Common myeloid progenitor, CD34-positive (primary cell): ENCODE measurements at regions not wholly inside any gene's neighbourhood (a gene's known extent, or its start where the extent isn't known, plus 50 kb on each side); places are given as distances from the start of the nearest gene placed in this dataset.
"Not testable (repeated sequence)": the region's sequence is repeated elsewhere in the genome, so short reads cannot be mapped to it uniquely, and the experiment has no call there.

Experiments
- CTCF ChIA-PET: fragments of 350-600 bp; sonication (Branson Sonifier 250); formaldehyde crosslinking; loops from one replicate; lab custom pipeline; 2021; ENCODE audit warnings: antibody characterized with exemption; lab: Charles Lee
- POLR2A ChIA-PET: fragments of 350-600 bp; sonication (Branson Sonifier 250); formaldehyde crosslinking; loops from one replicate; lab custom pipeline; 2021; ENCODE audit warnings: antibody characterized with exemption; lab: Charles Lee
- DNase-seq, 3 donors: peaks; one replicate each; pipeline versions ENCODE4 v3.0.0 to v3.0.0-alpha.2; 2013
- H3K27ac ChIP-seq, 2 experiments: 1 replicate in 1 of 2; 2 replicates in 1 of 2; pipeline ENCODE4 v1.7.0; 2013; ENCODE audit warnings: inconsistent platforms in 2 of 2, low read length in 2 of 2, mild to moderate bottlenecking in 2 of 2, low read depth in 1 of 2, moderate library complexity in 1 of 2; ENCODE audit not compliant: severe bottlenecking in 2 of 2, insufficient read depth in 1 of 2, poor library complexity in 1 of 2
- H3K27me3 ChIP-seq, 5 experiments: replicated peaks in 2 of 5; 1 replicate in 3 of 5; 2 replicates in 2 of 5; pipeline versions ENCODE4 v1.6.1 to v1.7.0; 2013; ENCODE audit warnings: low read length in 4 of 5, mild to moderate bottlenecking in 2 of 5, moderate library complexity in 2 of 5, inconsistent platforms in 1 of 5; ENCODE audit not compliant: insufficient read depth in 5 of 5, control insufficient read depth in 4 of 5
- H3K36me3 ChIP-seq, 4 experiments: 1 replicate in 2 of 4; 2 replicates in 2 of 4; pipeline versions ENCODE4 v1.6.1 to v1.7.0; 2013; ENCODE audit warnings: low read length in 3 of 4, control low read depth in 1 of 4, mild to moderate bottlenecking in 1 of 4; ENCODE audit not compliant: control insufficient read depth in 4 of 4, insufficient read depth in 4 of 4
- H3K4me1 ChIP-seq, 4 experiments: 1 replicate in 3 of 4; 2 replicates in 1 of 4; pipeline versions ENCODE4 v1.6.1 to v1.7.1; 2013; ENCODE audit warnings: low read length in 3 of 4, mild to moderate bottlenecking in 3 of 4, control low read depth in 1 of 4, inconsistent platforms in 1 of 4, moderate library complexity in 1 of 4; ENCODE audit not compliant: control insufficient read depth in 4 of 4, insufficient read depth in 4 of 4; ENCODE audit errors: control extremely low read depth in 1 of 4
- H3K4me3 ChIP-seq, 7 experiments: 1 replicate in 4 of 7; 2 replicates in 3 of 7; pipeline versions ENCODE4 v1.5.1 to v1.7.0; 2013; ENCODE audit warnings: mild to moderate bottlenecking in 7 of 7, low read length in 6 of 7, moderate library complexity in 6 of 7, inconsistent platforms in 2 of 7, low read depth in 2 of 7, control low read depth in 1 of 7; ENCODE audit not compliant: insufficient read depth in 4 of 7, control insufficient read depth in 1 of 7; ENCODE audit errors: extremely low read depth in 1 of 7
- H3K9me3 ChIP-seq, 5 experiments: 1 replicate in 4 of 5; 2 replicates in 1 of 5; pipeline versions ENCODE4 v1.6.1 to v1.7.1; 2013; ENCODE audit warnings: low read length in 4 of 5, mild to moderate bottlenecking in 2 of 5, inconsistent platforms in 1 of 5, low read depth in 1 of 5, moderate library complexity in 1 of 5; ENCODE audit not compliant: control insufficient read depth in 4 of 5, insufficient read depth in 2 of 5; ENCODE audit errors: control extremely low read depth in 1 of 5
- WGBS: methylation state at CpG from one replicate; pipeline ENCODE4 v1.1.5; 2013; ENCODE audit not compliant: insufficient coverage; 5-methylcytosine and 5-hydroxymethylcytosine counted together

DNA sequence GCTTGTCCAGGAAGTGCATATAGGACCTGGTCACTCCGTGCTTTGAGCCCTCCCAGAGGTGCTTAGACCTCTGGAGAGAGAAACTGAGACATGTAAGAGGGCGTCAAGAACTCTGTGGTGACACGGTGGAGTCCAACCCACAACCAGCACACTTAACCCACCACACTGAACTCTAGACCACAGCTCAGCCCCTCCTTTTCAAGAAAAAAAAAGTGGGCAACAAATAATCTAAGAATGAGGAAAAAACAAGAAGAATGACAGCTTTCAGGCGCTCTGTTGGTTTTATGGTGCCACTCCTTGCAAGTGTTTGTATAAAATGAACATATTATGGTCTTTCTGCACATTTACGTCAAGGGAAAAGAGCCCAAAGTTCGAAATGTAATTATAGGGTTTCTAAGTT is 50.2 kb upstream of the SNAPC3 start:
- peaks cover 0 to 10% (median 3%) of the 10 kb centered on the region in 4 experiments for H3K4me1 ChIP-seq
- peaks cover 0 to 2% (median 0%) of the 10 kb centered on the region in 5 experiments for H3K9me3 ChIP-seq
- peak in 1 of 3 donors; percentile 21 for DNase-seq
- CTCF ChIA-PET = interaction anchor here (0.9 kb wide), 1 partner anchor 15 kb away, joined by 4 read pairs; no protein-coding TSS in a partner anchor
- H3K36me3 ChIP-seq = no peaks in the 10 kb centered on the region
- POLR2A ChIA-PET = no interaction called here
- 100% methylated on average over 2 of the region's 6 CpGs for WGBS
- no peaks in the 10 kb centered on the region for H3K27me3 ChIP-seq
- H3K27ac ChIP-seq = no peak overlapping the region
- no peak overlapping the region for H3K4me3 ChIP-seq

DNA sequence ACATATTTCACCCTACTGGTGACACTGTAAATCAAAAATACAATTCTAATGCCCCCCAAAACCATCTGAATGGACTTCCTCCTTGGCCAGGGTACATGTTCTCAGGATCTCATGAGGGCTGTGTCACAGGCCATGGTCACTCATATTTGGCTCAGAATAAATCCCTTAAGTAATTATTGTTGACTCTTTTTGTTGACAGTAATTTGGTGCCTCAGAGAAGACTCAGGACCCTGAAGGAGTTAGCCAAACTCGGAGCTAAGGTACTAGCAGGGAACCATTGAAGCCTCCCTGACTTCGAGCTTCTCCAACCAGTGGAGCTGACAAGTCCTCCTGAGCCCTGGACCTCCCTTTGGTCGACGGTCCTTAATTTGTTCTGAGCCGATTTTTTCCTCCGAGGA is 51.2 kb upstream of the SNAPC3 start:
- POLR2A ChIA-PET = no interaction called here
- Histone ChIP-seq H3K4me1 (peaks cover 0 to 10% (median 3%) of the 10 kb centered on the region in 4 experiments), H3K9me3 (peaks cover 0 to 2% (median 0%) of the 10 kb centered on the region in 5 experiments), H3K36me3 (no peaks in the 10 kb centered on the region), H3K27me3 (no peaks in the 10 kb centered on the region), H3K4me3 (no peak overlapping the region), H3K27ac (no peak overlapping the region)
- 100% methylated on average over 4 of the region's 6 CpGs for WGBS
- no peak for DNase-seq
- CTCF ChIA-PET = interaction anchor here (1.3 kb wide), 1 partner anchor 37 kb away, joined by 4 read pairs; no protein-coding TSS in a partner anchor

DNA sequence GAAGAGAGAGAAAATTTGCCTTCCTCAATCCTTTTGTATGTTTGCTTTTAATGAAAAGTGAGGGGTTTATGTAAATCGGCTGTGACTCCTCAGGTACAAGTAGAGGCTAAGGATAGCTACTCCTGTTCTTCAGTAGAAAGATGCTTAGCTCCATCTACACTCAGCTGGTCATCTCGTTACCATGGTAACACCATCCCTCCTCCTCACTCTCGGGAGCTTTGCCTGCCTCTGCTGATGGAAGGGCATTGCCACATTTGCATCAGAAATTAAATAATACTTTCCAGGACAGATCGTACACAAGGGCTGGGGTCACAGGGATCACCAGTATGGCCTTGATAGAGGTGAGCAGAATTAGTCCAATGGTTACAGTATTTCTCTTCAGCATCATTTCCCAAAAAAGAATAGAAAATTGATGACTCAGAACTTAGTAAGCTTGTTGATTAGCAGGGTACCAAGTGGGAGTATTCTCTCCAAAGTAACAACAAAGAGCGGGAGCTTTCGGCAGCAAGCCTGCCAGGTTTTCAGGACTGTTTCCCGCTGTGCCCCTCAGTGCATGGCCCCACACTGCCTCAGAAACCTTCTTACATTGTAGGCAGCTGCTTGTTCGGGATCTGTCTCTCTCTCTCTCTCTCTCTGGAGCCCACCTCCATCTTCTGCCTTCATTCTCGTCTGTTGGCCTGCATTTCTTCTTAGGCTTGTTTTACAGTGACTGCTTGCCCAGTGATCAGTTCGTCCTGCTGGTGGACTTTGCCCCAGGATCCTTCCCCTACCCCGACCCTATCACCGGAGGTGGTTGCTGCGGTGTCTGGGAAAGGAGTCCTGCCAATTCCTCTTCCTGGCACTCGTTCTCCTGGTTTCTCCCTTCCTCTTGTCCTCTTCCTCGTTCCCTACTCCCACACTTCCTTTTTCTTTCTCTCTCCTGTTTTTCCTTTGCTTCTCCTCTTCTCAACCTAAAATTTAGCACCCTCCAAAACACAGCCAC is 51.9 kb upstream of the SNAPC3 start:
- Histone ChIP-seq H3K9me3 (no peaks in the 10 kb centered on the region), H3K4me3 (no peak overlapping the region), H3K4me1 (peaks cover 0 to 10% (median 3%) of the 10 kb centered on the region in 4 experiments), H3K27me3 (no peaks in the 10 kb centered on the region), H3K36me3 (no peaks in the 10 kb centered on the region), H3K27ac (no peak overlapping the region)
- POLR2A ChIA-PET = no interaction called here
- CTCF ChIA-PET = interaction anchor here (0.7 to 1.3 kb wide), 3 partner anchors 9 to 38 kb away, joined by 3 to 4 read pairs (median 3); no protein-coding TSS in a partner anchor
- DNase-seq = no peak
- 95% methylated on average over 14 of the region's 15 CpGs for WGBS

DNA sequence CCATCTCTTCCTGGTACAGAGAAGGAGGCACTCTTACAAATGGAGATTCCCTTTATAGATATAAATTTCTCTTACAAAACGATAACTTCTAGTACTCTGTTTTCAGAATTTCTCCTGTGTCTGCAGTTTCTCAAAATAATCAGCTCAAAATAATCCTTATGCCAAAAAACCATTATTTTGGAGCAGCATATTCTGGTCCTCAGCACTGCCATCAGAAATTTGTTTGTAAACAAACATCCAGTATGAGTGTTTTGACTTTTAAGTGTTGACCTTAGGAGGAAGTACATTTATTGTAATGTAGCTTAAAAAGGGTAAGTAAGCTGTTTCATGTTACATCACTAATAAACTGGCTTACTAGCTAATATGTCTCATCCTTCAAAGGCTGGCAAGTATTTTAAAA is 52.8 kb upstream of the SNAPC3 start:
- Histone ChIP-seq H3K4me1 (peaks cover 0 to 9% (median 3%) of the 10 kb centered on the region in 4 experiments), H3K4me3 (no peak overlapping the region), H3K27me3 (no peaks in the 10 kb centered on the region), H3K27ac (no peak overlapping the region), H3K36me3 (no peaks in the 10 kb centered on the region), H3K9me3 (no peaks in the 10 kb centered on the region)
- no peak for DNase-seq
- WGBS = 90% methylated on average over 1 of the region's 1 CpG
- POLR2A ChIA-PET = interaction anchor here (0.6 kb wide), 2 partner anchors 45 to 141 kb away, joined by 3 to 4 read pairs; no protein-coding TSS in a partner anchor
- CTCF ChIA-PET = interaction anchor here (0.7 to 1.3 kb wide), 3 partner anchors 8 to 39 kb away, joined by 3 to 4 read pairs (median 3); no protein-coding TSS in a partner anchor

DNA sequence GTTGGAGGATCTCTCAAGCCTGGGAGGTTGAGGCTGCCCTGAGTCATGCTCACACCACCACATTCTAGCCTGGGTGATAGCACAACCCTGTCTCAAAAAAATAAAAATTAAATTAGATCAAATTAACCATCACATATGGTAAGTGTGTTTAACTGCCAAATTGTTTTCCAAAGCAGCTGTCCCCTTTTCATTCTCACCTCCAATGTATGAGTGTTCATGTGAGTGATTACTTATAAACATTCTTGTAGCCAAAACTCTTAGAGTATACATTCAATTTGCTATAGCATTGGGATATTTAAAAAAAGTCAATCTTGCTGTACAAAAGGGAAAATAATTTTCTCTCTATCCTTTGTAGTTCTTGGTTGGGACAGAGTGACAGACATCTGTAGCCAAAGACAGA is 53.4 kb upstream of the SNAPC3 start:
- Histone ChIP-seq H3K36me3 (no peaks in the 10 kb centered on the region), H3K4me3 (no peak overlapping the region), H3K27ac (no peak overlapping the region), H3K27me3 (no peaks in the 10 kb centered on the region), H3K9me3 (no peaks in the 10 kb centered on the region), H3K4me1 (peaks cover 0 to 3% (median 0%) of the 10 kb centered on the region in 4 experiments)
- ChIA-PET CTCF (no interaction called here), POLR2A (interaction anchor here (0.6 kb wide), 3 partner anchors 45 to 142 kb away, joined by 3 to 4 read pairs (median 4); no protein-coding TSS in a partner anchor)
- no peak for DNase-seq

DNA sequence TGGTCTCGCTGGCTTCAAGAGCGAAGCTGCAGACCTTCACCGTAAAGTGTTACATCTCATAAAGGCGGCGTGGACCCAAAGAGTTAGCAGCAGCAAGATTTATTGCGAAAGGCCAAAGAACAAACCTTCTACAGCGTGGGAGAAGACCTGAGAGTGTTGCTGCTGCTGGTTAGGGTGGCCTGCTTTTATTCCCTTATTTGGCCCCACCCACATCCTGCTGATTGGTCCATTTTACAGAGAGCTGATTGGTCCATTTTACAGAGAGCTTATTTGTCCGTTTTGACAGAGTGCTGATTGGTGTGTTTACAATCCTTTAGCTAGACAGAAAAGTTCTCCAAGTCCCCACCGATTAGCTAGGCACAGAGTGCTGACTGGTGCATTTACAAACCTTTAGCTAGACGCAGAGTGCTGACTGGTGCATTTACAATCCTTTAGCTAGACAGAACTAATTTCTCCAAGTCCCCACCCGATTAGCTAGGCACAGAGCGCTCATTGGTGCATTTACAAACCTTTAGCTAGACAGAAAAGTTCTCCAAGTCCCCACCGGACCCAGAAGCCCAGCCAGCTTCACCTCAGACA is 57.6 kb upstream of the SNAPC3 start:
- not testable (repeated sequence) for H3K4me3 ChIP-seq, H3K27ac ChIP-seq, H3K27me3 ChIP-seq, DNase-seq, H3K4me1 ChIP-seq, H3K9me3 ChIP-seq, H3K36me3 ChIP-seq
- 88% methylated on average over 11 of the region's 13 CpGs for WGBS
- ChIA-PET CTCF (interaction anchor here (0.8 to 1.2 kb wide), 4 partner anchors 11 to 153 kb away, joined by 3 read pairs; no protein-coding TSS in a partner anchor), POLR2A (interaction anchor here (0.7 kb wide), 1 partner anchor 78 kb away, joined by 3 read pairs; no protein-coding TSS in a partner anchor)
